ENCODE measurements at regions not wholly inside any gene's neighbourhood (a gene's known extent, or its start where the extent isn't known, plus 50 kb on each side); places are given as distances from the start of the nearest gene placed in this dataset.
"Not testable (repeated sequence)": the region's sequence is repeated elsewhere in the genome, so short reads cannot be mapped to it uniquely, and the experiment has no call there.

GRCh38 chr17:69696650-69697049 lies 282.2 kb downstream of the MAP2K6 start:
- no peaks in the 10 kb centered on the region for H4K20me1 ChIP-seq (ENCODE audit: insufficient read depth, low read length)
- no peaks in the 10 kb centered on the region for H3K36me3 ChIP-seq (replicated peaks; ENCODE audit: low read depth, low read length)
- H3K27ac ChIP-seq (ENCODE audit: low read length), result no peak overlapping the region
- no peak overlapping the region for H3K4me3 ChIP-seq (ENCODE audit: low read length)
- H3K4me2 ChIP-seq (ENCODE audit: low read length), result no peak overlapping the region
- H3K9ac ChIP-seq (ENCODE audit: low read length), result no peak overlapping the region
- no peaks in the 10 kb centered on the region for H3K27me3 ChIP-seq (ENCODE audit: low read depth, low read length)
- peaks cover 4% of the 10 kb centered on the region; the same call in 1 of the 2 replicates for H3K9me3 ChIP-seq (ENCODE audit: insufficient read depth, low read length)
- H2AFZ ChIP-seq (ENCODE audit: low read depth, low read length), result no peak overlapping the region
- no peaks in the 10 kb centered on the region for H3K4me1 ChIP-seq (ENCODE audit: low read length)
- TF ChIP-seq EZH2phosphoT487 (IDR thresholded peaks at IDR 0.05; ENCODE audit: low read depth), result no peak
- no peak for TF ChIP-seq CTCF (IDR thresholded peaks at IDR 0.05; ENCODE audit: low read depth, low read length)
- no peaks in the 10 kb centered on the region for H3K79me2 ChIP-seq (ENCODE audit: low read length)

GRCh38 chr17:69698352-69698751 lies 283.9 kb downstream of the MAP2K6 start:
- H3K4me3 ChIP-seq (ENCODE audit: low read length); H3K9ac ChIP-seq (ENCODE audit: low read length); H3K79me2 ChIP-seq (ENCODE audit: low read length); H3K4me1 ChIP-seq (ENCODE audit: low read length); H3K9me3 ChIP-seq (ENCODE audit: insufficient read depth, low read length); H3K27me3 ChIP-seq (ENCODE audit: low read depth, low read length); H3K27ac ChIP-seq (ENCODE audit: low read length); H3K36me3 ChIP-seq (replicated peaks; ENCODE audit: low read depth, low read length); H2AFZ ChIP-seq (ENCODE audit: low read depth, low read length); H3K4me2 ChIP-seq (ENCODE audit: low read length); H4K20me1 ChIP-seq (ENCODE audit: insufficient read depth, low read length): not testable (repeated sequence)

GRCh38 chr17:69702078-69702477 lies 287.6 kb downstream of the MAP2K6 start:
- no peak overlapping the region for H3K9ac ChIP-seq (ENCODE audit: low read length)
- no peaks in the 10 kb centered on the region for H3K36me3 ChIP-seq (replicated peaks; ENCODE audit: low read depth, low read length)
- H3K4me2 ChIP-seq (ENCODE audit: low read length), result no peak overlapping the region
- H3K27ac ChIP-seq (ENCODE audit: low read length), result no peak overlapping the region
- peaks cover 4% of the 10 kb centered on the region; the same call in 1 of the 2 replicates for H3K9me3 ChIP-seq (ENCODE audit: insufficient read depth, low read length)
- no peaks in the 10 kb centered on the region for H3K79me2 ChIP-seq (ENCODE audit: low read length)
- TF ChIP-seq EZH2phosphoT487 (IDR thresholded peaks at IDR 0.05; ENCODE audit: low read depth), result no peak
- TF ChIP-seq CTCF (IDR thresholded peaks at IDR 0.05; ENCODE audit: low read depth, low read length), result no peak
- H2AFZ ChIP-seq (ENCODE audit: low read depth, low read length), result no peak overlapping the region
- no peaks in the 10 kb centered on the region for H3K4me1 ChIP-seq (ENCODE audit: low read length)
- no peaks in the 10 kb centered on the region for H4K20me1 ChIP-seq (ENCODE audit: insufficient read depth, low read length)
- no peaks in the 10 kb centered on the region for H3K27me3 ChIP-seq (ENCODE audit: low read depth, low read length)
- no peak overlapping the region for H3K4me3 ChIP-seq (ENCODE audit: low read length)

GRCh38 chr17:69703751-69704150 lies 289.3 kb downstream of the MAP2K6 start:
- H3K4me1 ChIP-seq (ENCODE audit: low read length), result no peaks in the 10 kb centered on the region
- H3K79me2 ChIP-seq (ENCODE audit: low read length), result no peaks in the 10 kb centered on the region
- H3K27ac ChIP-seq (ENCODE audit: low read length), result no peak overlapping the region
- peaks cover 4% of the 10 kb centered on the region; the same call in 1 of the 2 replicates for H3K9me3 ChIP-seq (ENCODE audit: insufficient read depth, low read length)
- H3K4me3 ChIP-seq (ENCODE audit: low read length), result no peak overlapping the region
- no peaks in the 10 kb centered on the region for H4K20me1 ChIP-seq (ENCODE audit: insufficient read depth, low read length)
- no peak overlapping the region for H3K9ac ChIP-seq (ENCODE audit: low read length)
- H3K36me3 ChIP-seq (replicated peaks; ENCODE audit: low read depth, low read length), result no peaks in the 10 kb centered on the region
- H2AFZ ChIP-seq (ENCODE audit: low read depth, low read length), result no peak overlapping the region
- H3K4me2 ChIP-seq (ENCODE audit: low read length), result no peak overlapping the region
- TF ChIP-seq EZH2phosphoT487 (IDR thresholded peaks at IDR 0.05; ENCODE audit: low read depth), result no peak
- TF ChIP-seq CTCF (IDR thresholded peaks at IDR 0.05; ENCODE audit: low read depth, low read length), result no peak
- no peaks in the 10 kb centered on the region for H3K27me3 ChIP-seq (ENCODE audit: low read depth, low read length)

GRCh38 chr17:69704935-69705334 lies 290.4 kb downstream of the MAP2K6 start:
- no peak for TF ChIP-seq CTCF (IDR thresholded peaks at IDR 0.05; ENCODE audit: low read depth, low read length)
- TF ChIP-seq EZH2phosphoT487 (IDR thresholded peaks at IDR 0.05; ENCODE audit: low read depth), result no peak
- H3K9ac ChIP-seq (ENCODE audit: low read length), result no peak overlapping the region

More at GRCh38 chr17:69704935-69705334, 290.4 kb downstream of the MAP2K6 start:
- H3K9me3 ChIP-seq (ENCODE audit: insufficient read depth, low read length), result peaks cover 4% of the 10 kb centered on the region; the same call in 1 of the 2 replicates
- no peak overlapping the region for H2AFZ ChIP-seq (ENCODE audit: low read depth, low read length)
- H3K4me2 ChIP-seq (ENCODE audit: low read length), result no peak overlapping the region
- no peak overlapping the region for H3K27ac ChIP-seq (ENCODE audit: low read length)
- no peaks in the 10 kb centered on the region for H3K27me3 ChIP-seq (ENCODE audit: low read depth, low read length)
- H3K4me3 ChIP-seq (ENCODE audit: low read length), result no peak overlapping the region
- no peaks in the 10 kb centered on the region for H4K20me1 ChIP-seq (ENCODE audit: insufficient read depth, low read length)
- H3K36me3 ChIP-seq (replicated peaks; ENCODE audit: low read depth, low read length), result no peaks in the 10 kb centered on the region
- no peaks in the 10 kb centered on the region for H3K79me2 ChIP-seq (ENCODE audit: low read length)
- H3K4me1 ChIP-seq (ENCODE audit: low read length), result no peaks in the 10 kb centered on the region
